H9 (cell line): ENCODE measurements at regions not wholly inside any gene's neighbourhood (a gene's known extent, or its start where the extent isn't known, plus 50 kb on each side); places are given as distances from the start of the nearest gene placed in this dataset.

ENCODE experiments used
- DNase-seq: peaks from one replicate; pipeline ENCODE4 v3.0.0-alpha.2; 2017
- H2AFZ ChIP-seq: one replicate; pipeline ENCODE4 v1.6.1; 2013; ENCODE audit warnings: mild to moderate bottlenecking, low read length, control low read depth, moderate library complexity
- H2AK5ac ChIP-seq: 2 replicates; pipeline ENCODE4 v1.6.1; 2013; ENCODE audit warnings: low read length, control low read depth, mixed read lengths; ENCODE audit not compliant: insufficient read length
- H2BK120ac ChIP-seq: one replicate; pipeline ENCODE4 v1.6.1; 2013; ENCODE audit warnings: low read depth, mild to moderate bottlenecking, low read length, control low read depth, inconsistent platforms; ENCODE audit not compliant: poor library complexity, severe bottlenecking
- H2BK12ac ChIP-seq: 2 replicates; pipeline ENCODE4 v1.6.1; 2013; ENCODE audit warnings: low read length, control low read depth, mixed read lengths, low read depth; ENCODE audit not compliant: insufficient read length
- H2BK15ac ChIP-seq: 2 replicates; pipeline ENCODE4 v1.6.1; 2013; ENCODE audit warnings: low read depth, low read length, control low read depth
- H2BK20ac ChIP-seq: one replicate; pipeline ENCODE4 v1.6.1; 2013; ENCODE audit warnings: low read depth, mild to moderate bottlenecking, low read length, control low read depth, inconsistent platforms; ENCODE audit not compliant: poor library complexity, severe bottlenecking
- H2BK5ac ChIP-seq: 2 replicates; pipeline ENCODE4 v1.6.1; 2013; ENCODE audit warnings: low read length, control low read depth, mixed read lengths; ENCODE audit not compliant: insufficient read length
- H3K14ac ChIP-seq: 2 replicates; pipeline ENCODE4 v1.6.1; 2013; ENCODE audit warnings: low read length, control low read depth; ENCODE audit not compliant: insufficient read depth
- H3K18ac ChIP-seq: 2 replicates; pipeline ENCODE4 v1.6.1; 2013; ENCODE audit warnings: low read depth, mild to moderate bottlenecking, mixed read lengths, low read length, control low read depth; ENCODE audit not compliant: insufficient read length
- H3K23ac ChIP-seq: 2 replicates; pipeline ENCODE4 v1.6.1; 2013; ENCODE audit warnings: low read length, control low read depth, mixed read lengths, low read depth; ENCODE audit not compliant: insufficient read length
- H3K23me2 ChIP-seq: 2 replicates; pipeline ENCODE4 v1.6.1; 2013; ENCODE audit warnings: low read depth, mild to moderate bottlenecking, mixed read lengths, low read length, control low read depth; ENCODE audit not compliant: insufficient read length, poor library complexity, severe bottlenecking
- H3K27ac ChIP-seq: 2 replicates; pipeline ENCODE4 v1.5.1; 2013; ENCODE audit warnings: low read length, control low read depth, mixed read lengths, low read depth; ENCODE audit not compliant: insufficient read length
- H3K27me3 ChIP-seq: 2 replicates; pipeline ENCODE4 v1.6.1; 2013; ENCODE audit warnings: low read length, control low read depth, inconsistent platforms; ENCODE audit not compliant: insufficient read depth
- H3K4ac ChIP-seq: 2 replicates; pipeline ENCODE4 v1.6.1; 2013; ENCODE audit warnings: low read depth, mild to moderate bottlenecking, control low read depth, inconsistent platforms, low read length, moderate library complexity
- H3K4me1 ChIP-seq: 2 replicates; pipeline ENCODE4 v1.6.1; 2013; ENCODE audit warnings: low read length, control low read depth, inconsistent platforms; ENCODE audit not compliant: insufficient read depth
- H3K4me2 ChIP-seq: 2 replicates; pipeline ENCODE4 v1.6.1; 2013; ENCODE audit warnings: low read length, control low read depth, mixed read lengths; ENCODE audit not compliant: insufficient read length, insufficient read depth
- H3K56ac ChIP-seq: 2 replicates; pipeline ENCODE4 v1.6.1; 2013; ENCODE audit warnings: low read depth, mild to moderate bottlenecking, mixed read lengths, low read length, control low read depth; ENCODE audit not compliant: insufficient read length
- H3K79me1 ChIP-seq: 2 replicates; pipeline ENCODE4 v1.6.1; 2013; ENCODE audit warnings: low read depth, mild to moderate bottlenecking, moderate library complexity, low read length, control low read depth, inconsistent platforms; ENCODE audit not compliant: insufficient read depth, poor library complexity, severe bottlenecking
- H3K79me2 ChIP-seq: 2 replicates; pipeline ENCODE4 v1.6.1; 2013; ENCODE audit warnings: low read length, control low read depth, inconsistent platforms; ENCODE audit not compliant: insufficient read depth
- H3K9ac ChIP-seq: 2 replicates; pipeline ENCODE4 v1.6.1; 2013; ENCODE audit warnings: low read length, control low read depth, mixed read lengths; ENCODE audit not compliant: insufficient read length; ENCODE audit errors: extremely low read depth
- H3K9me3 ChIP-seq: one replicate; pipeline ENCODE4 v1.6.1; 2013; ENCODE audit warnings: low read depth, low read length, inconsistent platforms; ENCODE audit not compliant: control insufficient read depth
- H3T11ph ChIP-seq: one replicate; pipeline ENCODE4 v1.6.1; 2013; ENCODE audit warnings: mild to moderate bottlenecking, low read length, control low read depth, inconsistent platforms
- H4K20me1 ChIP-seq: one replicate; pipeline ENCODE4 v1.6.1; 2013; ENCODE audit not compliant: control insufficient read depth, insufficient read length, insufficient read depth
- H4K5ac ChIP-seq: 2 replicates; pipeline ENCODE4 v1.6.1; 2013; ENCODE audit warnings: low read depth, mild to moderate bottlenecking, mixed read lengths, low read length, control low read depth; ENCODE audit not compliant: insufficient read length
- H4K8ac ChIP-seq: replicated peaks from 2 replicates; pipeline ENCODE4 v1.6.1; 2013; ENCODE audit warnings: low read length, control low read depth, mixed read lengths, low read depth; ENCODE audit not compliant: insufficient read length
- H4K91ac ChIP-seq: 2 replicates; pipeline ENCODE4 v1.6.1; 2013; ENCODE audit warnings: low read depth, mild to moderate bottlenecking, moderate library complexity, mixed read lengths, low read length, control low read depth; ENCODE audit not compliant: insufficient read length
- H3K27ac Mint-ChIP-seq, 3 experiments: 2 replicates in 2 of 3; 3 replicates in 1 of 3; pipeline ENCODE4 v1.8.0; 2020 to 2021; ENCODE audit warnings: mixed read lengths in 3 of 3, mild to moderate bottlenecking in 1 of 3, moderate library complexity in 1 of 3
- H3K27me3 Mint-ChIP-seq: 2 replicates; pipeline ENCODE4 v1.8.0; 2021; ENCODE audit warnings: low read depth, mild to moderate bottlenecking, moderate library complexity, mixed read lengths
- H3K36me3 Mint-ChIP-seq, 3 experiments: 2 replicates in 2 of 3; 3 replicates in 1 of 3; pipeline ENCODE4 v1.8.0; 2020 to 2021; ENCODE audit warnings: low read depth in 3 of 3, mixed read lengths in 3 of 3; ENCODE audit not compliant: insufficient read depth in 1 of 3
- H3K4me1 Mint-ChIP-seq, 2 experiments: 2 replicates each; pipeline ENCODE4 v1.8.0; 2020; ENCODE audit warnings: mixed read lengths in 2 of 2
- H3K4me3 Mint-ChIP-seq, 2 experiments: 2 replicates in 1 of 2; 3 replicates in 1 of 2; pipeline ENCODE4 v1.8.0; 2020 to 2021; ENCODE audit warnings: mild to moderate bottlenecking in 2 of 2, mixed read lengths in 2 of 2, moderate library complexity in 1 of 2
- H3K9me3 Mint-ChIP-seq, 2 experiments: 2 replicates in 1 of 2; 3 replicates in 1 of 2; pipeline ENCODE4 v1.8.0; 2020; ENCODE audit warnings: mild to moderate bottlenecking in 2 of 2, mixed read lengths in 2 of 2, moderate library complexity in 1 of 2
- CTCF ChIP-seq: fragments of 200-600 bp; sonication (generic); conservative IDR thresholded peaks from 3 replicates; pipeline ENCODE4 v1.8.0; 2021; ENCODE audit warnings: antibody characterized with exemption, mild to moderate bottlenecking
- WGBS: extraction: QIAGEN DNeasy Blood & Tissue Kit; methylation state at CpG from one replicate; pipeline ENCODE4 v1.1.7; 2013; ENCODE audit warnings: missing lambda C conversion rate, low lambda C conversion rate, mixed read lengths; ENCODE audit not compliant: insufficient read length; ENCODE audit errors: extremely low coverage; 5-methylcytosine and 5-hydroxymethylcytosine counted together

GRCh38 chr14:98133806-98134205, 1138.2 kb downstream of the BCL11B start:
- H3K9me3 ChIP-seq, result no peaks in the 10 kb centered on the region
- H2AFZ ChIP-seq, result no peak overlapping the region
- no CpG with 5 or more reads among the region's 4 CpGs for WGBS
- no peak overlapping the region for H3K9ac ChIP-seq
- H3K79me2 ChIP-seq, result no peaks in the 10 kb centered on the region
- no peaks in the 10 kb centered on the region for H3K27me3 ChIP-seq
- Mint-ChIP-seq H3K4me1 (peaks cover 26 to 30% of the 10 kb centered on the region in 2 experiments), H3K27me3 (no peaks in the 10 kb centered on the region; the same call in 1 of the 2 replicates), H3K27ac (no peak overlapping the region), H3K36me3 (no peaks in the 10 kb centered on the region), H3K9me3 (no peaks in the 10 kb centered on the region), H3K4me3 (no peak overlapping the region)
- no peaks in the 10 kb centered on the region for H4K20me1 ChIP-seq
- H2AK5ac ChIP-seq, result no peak overlapping the region
- no peak overlapping the region for H3K4ac ChIP-seq
- no peak for TF ChIP-seq CTCF
- H3T11ph ChIP-seq, result no peak overlapping the region
- H2BK120ac ChIP-seq, result no peak overlapping the region
- no peak overlapping the region for H2BK15ac ChIP-seq
- no peak overlapping the region for H3K4me2 ChIP-seq
- DNase-seq, result no peak
- no peak overlapping the region for H3K27ac ChIP-seq
- H4K8ac ChIP-seq, result no peak overlapping the region
- no peaks in the 10 kb centered on the region for H3K23me2 ChIP-seq
- H2BK20ac ChIP-seq, result no peak overlapping the region
- H2BK5ac ChIP-seq, result no peak overlapping the region
- H3K4me1 ChIP-seq, result no peaks in the 10 kb centered on the region; the same call in 1 of the 2 replicates
- no peak overlapping the region for H2BK12ac ChIP-seq
- H3K79me1 ChIP-seq, result no peaks in the 10 kb centered on the region
- no peak overlapping the region for H3K14ac ChIP-seq
- no peak overlapping the region for H4K5ac ChIP-seq
- H3K18ac ChIP-seq, result no peak overlapping the region
- H4K91ac ChIP-seq, result no peak overlapping the region
- no peak overlapping the region for H3K23ac ChIP-seq
- no peak overlapping the region for H3K56ac ChIP-seq
